Mammary epithelial cell (primary cell): ENCODE measurements at regions not wholly inside any gene's neighbourhood (a gene's known extent, or its start where the extent isn't known, plus 50 kb on each side); places are given as distances from the start of the nearest gene placed in this dataset.

ENCODE experiments used
- EZH2 ChIP-seq: IDR thresholded peaks from 2 replicates; pipeline ENCODE4 v1.6.1; 2012; ENCODE audit warnings: low read length, inconsistent platforms, borderline replicate concordance
- TF ChIP-seq, protein P1 (sequence below), 2 donors: IDR thresholded peaks in 1 of 2; conservative IDR thresholded peaks in 1 of 2; 2 replicates each; pipeline ENCODE4 v1.5.1; 2011 to 2012; ENCODE audit warnings: inconsistent platforms in 2 of 2, low read length in 2 of 2, mild to moderate bottlenecking in 2 of 2, control low read depth in 1 of 2, low read depth in 1 of 2; ENCODE audit not compliant: insufficient read depth in 1 of 2; ENCODE audit errors: extremely low read depth in 1 of 2

DNA sequence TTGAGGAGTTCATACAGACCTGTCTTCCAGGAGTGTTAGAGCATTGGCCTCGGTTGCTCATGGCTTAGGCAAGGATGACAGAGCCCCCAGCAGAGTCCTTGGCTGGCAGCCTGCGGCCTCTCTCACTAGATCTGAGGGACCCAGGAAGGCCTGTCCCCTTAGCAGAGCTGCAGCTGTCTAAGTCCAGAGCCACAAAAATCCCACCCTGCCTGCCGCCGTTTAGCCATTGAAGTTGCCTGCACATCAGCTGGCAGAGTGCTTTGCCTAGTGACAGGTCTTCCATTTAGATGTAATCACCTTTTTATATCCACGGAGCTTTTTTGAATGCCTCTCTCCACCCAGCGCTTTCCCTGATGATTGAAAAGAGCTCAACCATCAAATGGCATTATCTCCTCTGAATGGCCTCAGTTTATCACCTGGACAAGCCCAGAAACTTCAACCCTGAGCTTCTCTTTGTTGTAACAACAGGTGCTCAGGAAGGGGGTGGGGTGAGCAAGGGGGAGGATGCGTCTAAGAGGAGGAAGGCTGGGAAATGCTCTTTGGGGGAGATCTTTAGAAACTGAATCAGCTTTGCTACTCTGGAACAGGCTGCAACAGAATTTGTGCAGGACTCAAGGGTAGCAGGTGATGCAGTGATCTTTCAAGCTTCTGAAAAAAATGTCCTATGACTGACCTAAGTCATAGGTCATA lies 71.9 kb downstream of the TNP1 start:
- TF ChIP-seq, protein P1, sequence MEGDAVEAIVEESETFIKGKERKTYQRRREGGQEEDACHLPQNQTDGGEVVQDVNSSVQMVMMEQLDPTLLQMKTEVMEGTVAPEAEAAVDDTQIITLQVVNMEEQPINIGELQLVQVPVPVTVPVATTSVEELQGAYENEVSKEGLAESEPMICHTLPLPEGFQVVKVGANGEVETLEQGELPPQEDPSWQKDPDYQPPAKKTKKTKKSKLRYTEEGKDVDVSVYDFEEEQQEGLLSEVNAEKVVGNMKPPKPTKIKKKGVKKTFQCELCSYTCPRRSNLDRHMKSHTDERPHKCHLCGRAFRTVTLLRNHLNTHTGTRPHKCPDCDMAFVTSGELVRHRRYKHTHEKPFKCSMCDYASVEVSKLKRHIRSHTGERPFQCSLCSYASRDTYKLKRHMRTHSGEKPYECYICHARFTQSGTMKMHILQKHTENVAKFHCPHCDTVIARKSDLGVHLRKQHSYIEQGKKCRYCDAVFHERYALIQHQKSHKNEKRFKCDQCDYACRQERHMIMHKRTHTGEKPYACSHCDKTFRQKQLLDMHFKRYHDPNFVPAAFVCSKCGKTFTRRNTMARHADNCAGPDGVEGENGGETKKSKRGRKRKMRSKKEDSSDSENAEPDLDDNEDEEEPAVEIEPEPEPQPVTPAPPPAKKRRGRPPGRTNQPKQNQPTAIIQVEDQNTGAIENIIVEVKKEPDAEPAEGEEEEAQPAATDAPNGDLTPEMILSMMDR (conservative IDR thresholded peaks at IDR 0.05 in 1 of 2, IDR thresholded peaks at IDR 0.05 in 1 of 2; ENCODE audit: extremely low read depth in 1 of 2, insufficient read depth in 1 of 2, low read depth in 1 of 2, low read length in 2 of 2): no peak
- no peak for TF ChIP-seq EZH2
